NCI-H748 (cell line): ENCODE measurements at regions not wholly inside any gene's neighbourhood (a gene's known extent, or its start where the extent isn't known, plus 50 kb on each side); places are given as distances from the start of the nearest gene placed in this dataset.
"Not testable (repeated sequence)": the region's sequence is repeated elsewhere in the genome, so short reads cannot be mapped to it uniquely, and the experiment has no call there.

Experiments
- DNase-seq: peaks from one replicate; lab custom pipeline; 2025; ENCODE audit not compliant: unreplicated experiment; lab: John Stamatoyannopoulos, UW

DNA sequence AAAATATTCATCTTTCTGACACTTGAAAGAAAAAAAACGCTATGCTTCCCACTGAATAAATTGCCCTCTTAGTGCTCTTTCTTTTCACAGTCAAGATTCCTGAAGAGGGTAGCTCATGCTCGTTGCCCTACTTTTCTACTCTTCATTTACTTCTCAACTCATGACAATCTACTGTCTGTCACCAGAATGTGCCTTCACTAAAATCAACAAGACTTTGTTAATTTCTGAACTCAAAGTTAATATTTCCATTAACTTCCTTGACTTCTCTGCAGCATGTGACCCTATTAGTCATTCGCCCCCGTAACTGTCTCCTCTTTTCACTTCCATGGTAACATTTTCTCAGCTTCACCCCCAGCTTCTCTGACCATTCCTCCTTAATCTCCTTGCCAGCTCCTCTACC is 98.9 kb upstream of the MAPRE2 start:
- no peak for DNase-seq

DNA sequence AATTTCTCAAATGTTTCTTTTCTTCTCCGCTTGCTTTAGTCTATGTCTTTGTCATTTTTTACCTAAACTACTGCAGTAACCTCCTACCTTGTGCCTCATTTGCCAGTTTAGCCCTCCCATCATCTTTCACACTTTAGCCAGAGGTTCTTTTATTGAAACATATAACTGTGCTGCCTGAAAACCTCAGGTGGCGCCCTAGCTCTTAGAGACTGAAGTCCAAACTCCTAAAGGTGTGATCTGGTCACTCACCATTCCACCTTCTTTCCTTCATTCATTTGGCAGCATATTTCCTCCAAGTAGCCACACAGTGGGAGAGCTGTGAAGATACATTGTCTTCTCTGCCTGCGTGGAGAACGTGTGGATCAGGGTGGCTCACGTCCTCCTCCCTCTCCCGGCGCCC is 98.2 kb upstream of the MAPRE2 start:
- peak; percentile 34 for DNase-seq

DNA sequence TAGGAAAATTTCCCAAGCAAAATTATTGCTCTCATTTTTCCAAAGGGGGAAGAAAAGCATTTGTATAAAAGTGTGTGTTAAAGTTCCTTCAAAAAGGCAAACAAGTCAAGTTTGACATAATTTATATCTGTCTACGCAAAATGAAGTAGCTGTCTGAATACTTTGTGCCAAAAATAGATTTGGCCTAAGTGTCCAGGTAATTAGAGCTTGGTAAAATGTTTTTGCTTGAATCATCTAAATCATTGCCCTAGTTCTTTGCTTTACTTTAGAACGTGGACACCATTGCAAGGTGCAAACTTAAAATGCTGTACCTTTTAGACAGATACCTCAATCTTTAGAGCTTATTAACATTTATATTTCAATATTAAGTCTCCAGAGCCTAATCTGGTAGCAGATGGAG is 97.6 kb upstream of the MAPRE2 start:
- no peak for DNase-seq

DNA sequence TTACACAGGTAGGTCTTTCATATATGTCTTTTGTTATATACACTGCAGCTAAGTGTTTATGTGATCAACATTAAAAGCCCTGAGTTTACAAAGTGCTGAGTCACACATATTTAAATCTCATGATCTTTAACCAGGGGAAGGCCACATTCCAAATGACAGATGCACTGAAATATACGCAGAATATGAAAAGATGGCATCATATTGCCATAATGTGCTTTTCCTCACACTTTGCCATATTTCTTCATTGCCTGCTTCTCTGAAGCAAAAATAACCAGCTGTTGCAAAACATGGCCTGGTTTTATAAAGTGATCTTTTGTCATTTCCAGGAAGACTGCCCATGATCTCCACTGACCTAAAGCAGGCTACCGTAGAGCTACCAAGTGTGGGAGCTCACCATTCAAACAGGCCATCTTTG is 93.5 kb upstream of the MAPRE2 start:
- DNase-seq: peak; percentile 65

DNA sequence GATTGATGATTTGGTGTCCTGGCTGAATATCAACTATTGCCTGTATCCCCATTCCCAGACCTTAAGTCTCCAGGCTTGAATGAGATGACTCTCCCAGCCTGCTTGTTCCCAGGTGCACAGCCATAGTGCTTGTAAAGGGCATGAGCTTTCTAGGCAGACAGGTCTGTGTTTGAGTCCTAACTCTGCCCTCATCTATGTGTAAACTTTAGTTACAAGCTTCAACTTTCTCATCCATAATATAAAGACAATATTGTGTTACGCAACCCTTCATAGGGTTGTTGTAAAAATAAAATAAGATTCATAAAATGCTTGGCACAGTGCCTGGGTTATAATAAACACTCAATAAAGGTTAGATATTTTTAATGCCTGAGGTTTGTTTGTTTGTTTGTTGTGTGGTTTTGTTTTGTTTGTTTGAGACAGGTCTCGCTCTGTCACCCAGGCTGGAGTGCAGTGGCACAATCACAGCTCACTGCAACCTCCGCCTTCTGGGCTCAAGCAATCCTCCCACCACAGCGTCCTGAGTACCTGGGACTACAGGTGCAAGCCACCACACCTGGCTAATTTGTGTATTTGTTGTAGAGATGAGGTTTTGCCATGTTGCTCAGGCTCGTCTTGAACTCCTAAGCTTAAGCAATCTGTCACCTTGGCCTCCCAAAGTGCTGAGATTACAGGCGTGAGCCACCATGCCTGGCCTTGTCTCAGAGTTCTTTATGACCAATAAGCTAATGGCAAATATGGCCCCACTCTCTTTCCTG is 89.4 kb upstream of the MAPRE2 start:
- DNase-seq: no peak

DNA sequence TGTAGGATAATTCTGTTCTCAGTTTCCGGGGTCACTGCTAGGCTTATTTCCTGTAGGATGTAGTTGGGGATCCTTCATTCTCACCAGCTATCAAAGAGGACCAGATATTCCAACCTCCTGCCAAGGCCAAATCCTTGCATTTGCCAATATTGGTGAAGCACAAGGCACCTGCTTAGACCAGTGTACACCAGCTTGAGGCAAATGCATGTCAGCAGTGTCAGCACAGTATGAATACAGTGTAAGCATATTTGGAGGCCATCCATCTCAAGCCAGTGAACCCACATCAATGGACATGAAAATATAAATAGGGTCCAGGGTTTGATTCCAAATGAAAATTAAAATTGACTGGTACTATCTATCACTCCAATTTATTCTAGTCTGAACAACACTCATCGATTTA is 88.0 kb upstream of the MAPRE2 start:
- DNase-seq: no peak

DNA sequence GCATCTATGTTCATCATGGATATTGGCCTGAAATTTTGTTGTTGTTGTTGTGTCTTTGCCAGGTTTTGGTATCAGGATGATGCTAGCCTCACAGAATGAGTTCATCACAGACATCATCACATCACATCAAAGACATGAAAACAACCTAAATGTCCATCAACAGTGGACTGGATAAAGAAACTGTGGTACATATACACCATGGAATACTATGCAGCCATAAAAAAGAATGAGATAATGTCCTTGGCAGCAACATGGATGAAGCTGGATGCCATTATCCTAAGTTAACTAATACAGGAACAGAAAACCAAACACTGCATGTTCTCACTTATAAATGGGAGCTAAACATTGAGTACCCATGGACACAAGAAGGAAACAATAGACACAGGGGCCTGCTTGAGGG is 85.7 kb upstream of the MAPRE2 start:
- not testable (repeated sequence) for DNase-seq

DNA sequence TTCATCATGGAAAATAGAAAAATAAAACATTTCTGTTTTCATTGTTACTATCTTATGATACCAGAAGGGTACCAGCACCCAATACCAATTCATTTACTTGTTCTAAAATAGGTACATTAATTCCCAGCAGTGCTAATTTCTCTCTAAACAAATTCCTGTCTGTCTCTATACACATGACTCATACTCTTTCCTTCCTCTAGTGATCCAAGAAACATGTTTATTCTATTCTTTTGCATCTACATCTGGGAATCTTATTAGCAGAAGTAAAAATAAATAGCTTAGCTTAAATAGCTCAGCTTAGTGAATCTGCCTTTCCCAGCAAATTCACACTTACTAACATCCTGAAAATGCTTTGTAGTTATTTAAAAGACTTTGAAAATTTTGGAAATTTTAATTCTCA is 84.5 kb upstream of the MAPRE2 start:
- no peak for DNase-seq

DNA sequence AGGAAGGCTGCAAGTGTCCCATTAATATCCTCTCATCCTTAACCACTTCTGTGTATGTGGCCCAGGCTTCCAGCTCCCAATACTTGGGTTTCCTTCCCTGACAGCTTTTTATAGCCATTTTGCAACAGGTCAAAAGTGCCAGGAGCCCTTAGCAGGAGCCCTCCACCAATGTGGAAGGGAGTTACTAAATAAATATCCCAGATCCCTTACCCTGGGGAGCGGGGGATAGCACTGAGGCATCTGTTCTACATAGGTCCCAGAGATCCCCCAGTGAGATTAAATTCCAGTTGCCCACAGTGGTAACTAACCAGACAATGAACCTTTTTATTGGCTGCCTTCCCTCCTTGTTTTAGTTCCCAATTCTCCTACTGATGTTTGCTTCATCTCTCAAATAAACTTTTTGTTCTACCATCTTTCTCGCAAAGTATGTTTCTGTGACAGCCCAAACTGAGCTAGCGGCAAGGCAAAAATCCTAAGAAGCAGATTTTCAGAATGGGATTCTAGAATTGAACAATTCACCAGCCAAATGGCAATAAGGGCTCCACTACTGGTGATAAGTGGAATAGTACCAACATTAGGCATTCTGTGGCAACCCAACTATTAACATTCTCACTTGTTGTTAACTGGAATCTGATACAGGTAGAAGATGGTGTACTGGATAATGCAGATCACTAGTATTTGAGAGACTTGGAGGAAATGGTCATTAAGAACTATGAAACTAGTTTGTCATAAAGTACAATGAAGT is 83.9 kb upstream of the MAPRE2 start:
- DNase-seq: no peak

DNA sequence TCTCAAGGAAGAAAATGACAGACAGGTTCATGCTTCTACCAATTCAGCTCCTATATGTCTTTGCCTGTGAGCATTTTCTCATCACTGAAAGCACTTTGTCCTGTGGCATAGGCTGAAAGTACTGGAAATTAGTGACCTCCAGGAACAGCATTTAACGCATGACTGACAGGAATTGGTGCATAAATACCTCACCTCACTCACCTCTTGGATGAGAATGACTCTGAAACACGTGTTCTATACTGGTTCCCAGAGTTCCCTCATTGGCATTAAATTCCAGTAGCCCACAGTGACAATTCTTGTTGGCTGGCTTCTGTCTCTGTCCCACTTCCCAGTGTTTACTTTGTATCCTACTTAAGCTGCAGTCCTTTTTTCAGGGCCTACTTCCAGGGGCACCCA is 83.4 kb upstream of the MAPRE2 start:
- DNase-seq: no peak

DNA sequence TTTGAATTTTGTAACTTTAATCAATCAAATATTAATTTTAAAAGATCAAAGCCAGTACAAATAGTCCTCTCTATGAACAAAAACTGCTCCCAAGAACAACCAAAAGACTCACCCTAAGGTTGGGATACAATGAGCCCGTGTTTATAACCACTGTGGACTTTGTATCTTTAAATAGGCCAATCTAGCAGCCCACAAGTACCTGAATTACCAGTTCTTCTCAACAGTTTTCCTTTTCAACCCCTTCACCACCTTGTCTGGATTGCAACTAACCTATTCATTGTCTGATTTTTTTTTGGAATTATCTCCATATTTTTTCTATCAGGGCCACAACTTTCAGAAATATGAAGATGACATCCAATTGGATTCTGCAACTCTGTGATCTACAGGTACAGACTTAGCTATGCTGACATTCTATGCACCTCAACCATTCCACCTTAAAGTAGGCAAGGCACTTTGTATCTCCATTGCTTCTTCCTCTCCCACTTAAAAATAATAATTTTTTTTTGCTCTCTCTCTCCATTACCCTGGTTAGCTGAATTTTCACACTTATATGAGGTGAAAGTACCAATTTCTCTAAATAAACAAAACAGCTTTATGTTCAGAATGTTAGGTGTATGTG is 81.9 kb upstream of the MAPRE2 start:
- DNase-seq: no peak

DNA sequence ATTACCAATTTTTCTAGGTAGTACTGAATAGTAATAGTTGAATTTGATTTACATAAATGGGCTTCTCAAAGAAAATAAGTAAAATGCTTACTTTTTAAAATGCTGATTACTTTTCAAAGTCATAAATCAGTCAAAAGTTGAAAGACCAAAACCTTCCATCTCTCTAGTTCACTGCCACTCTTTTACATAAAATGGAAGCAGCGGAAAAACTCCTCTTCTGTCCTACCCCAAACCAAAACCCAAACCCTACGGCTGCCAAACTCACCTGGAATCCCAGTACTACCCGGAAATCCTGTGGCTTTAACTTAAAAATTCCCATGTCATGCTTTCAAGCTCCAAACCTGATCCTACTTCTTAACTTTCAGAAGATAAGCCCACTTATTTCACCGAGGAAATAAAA is 81.2 kb upstream of the MAPRE2 start:
- DNase-seq: no peak

DNA sequence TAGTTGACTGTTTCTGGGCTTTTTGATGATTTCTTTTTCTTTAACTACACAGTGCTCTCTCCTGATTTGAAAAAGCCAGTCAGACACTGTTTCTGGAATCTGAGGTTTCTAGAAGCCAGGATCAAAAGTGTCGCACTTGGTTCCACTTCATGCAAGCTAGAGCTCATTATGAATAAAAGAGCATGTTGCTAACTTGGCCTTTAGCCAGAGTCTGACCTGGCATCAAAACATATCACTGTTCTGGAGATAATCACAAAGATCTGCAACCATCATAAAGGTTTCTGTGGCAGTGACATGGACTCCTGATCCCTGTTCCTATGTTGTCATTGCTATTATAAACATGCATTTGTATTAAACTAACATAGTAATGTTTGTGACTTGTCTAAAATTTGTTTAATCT is 76.1 kb upstream of the MAPRE2 start:
- DNase-seq: peak; percentile 45

DNA sequence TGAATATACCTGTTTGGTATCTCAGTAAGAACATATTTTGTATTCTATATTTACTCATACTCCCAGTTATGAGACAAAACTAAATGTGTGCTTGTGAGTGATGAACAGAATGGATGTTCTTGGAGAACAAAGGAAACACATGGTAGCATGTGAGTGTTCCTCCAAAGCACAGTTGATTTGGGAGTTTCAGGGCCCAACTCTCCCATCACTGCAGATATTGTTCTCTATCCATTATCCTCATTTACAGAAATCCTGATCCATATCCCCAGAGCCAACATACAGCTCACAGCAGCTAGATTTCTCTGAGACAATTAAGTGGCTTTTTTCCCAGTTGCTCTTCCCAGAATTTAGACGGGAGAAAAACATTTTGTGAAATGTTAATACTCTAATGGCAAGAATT is 75.6 kb upstream of the MAPRE2 start:
- no peak for DNase-seq

DNA sequence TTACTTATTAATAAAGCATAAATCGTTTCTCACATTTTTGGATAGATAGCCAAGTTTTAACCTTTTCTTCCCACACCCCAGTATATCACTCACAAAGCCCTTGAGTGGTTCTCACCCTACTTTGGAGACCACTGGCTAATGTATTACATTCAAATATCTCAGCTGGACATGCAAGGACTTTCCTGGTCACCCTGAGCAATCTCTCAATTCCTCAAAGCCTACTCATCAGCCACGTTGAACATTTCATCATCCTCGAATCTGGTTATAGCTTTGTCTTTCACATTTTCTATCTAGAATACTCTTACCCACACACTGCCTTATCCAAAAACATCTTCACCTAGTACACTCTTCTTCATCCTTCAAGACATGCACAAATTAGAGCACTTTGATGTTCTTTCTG is 71.1 kb upstream of the MAPRE2 start:
- no peak for DNase-seq

DNA sequence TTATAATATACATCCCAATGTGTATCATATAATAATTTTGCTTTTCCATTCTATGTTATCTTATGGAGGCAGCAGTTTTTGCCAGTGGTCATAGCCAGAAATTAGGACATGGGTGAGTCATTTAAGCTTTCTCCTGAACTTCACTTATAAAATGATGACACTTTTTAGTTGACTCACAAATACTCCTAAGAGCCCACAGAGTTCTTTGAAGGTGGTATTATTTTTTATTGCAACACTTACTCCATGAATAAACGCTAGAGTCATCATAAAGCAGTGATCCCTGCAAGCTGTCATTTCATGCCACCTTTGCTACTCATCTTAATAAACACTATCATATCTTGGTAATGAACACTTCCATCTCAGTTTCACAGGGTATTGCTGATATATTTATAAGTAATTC is 69.9 kb upstream of the MAPRE2 start:
- no peak for DNase-seq

DNA sequence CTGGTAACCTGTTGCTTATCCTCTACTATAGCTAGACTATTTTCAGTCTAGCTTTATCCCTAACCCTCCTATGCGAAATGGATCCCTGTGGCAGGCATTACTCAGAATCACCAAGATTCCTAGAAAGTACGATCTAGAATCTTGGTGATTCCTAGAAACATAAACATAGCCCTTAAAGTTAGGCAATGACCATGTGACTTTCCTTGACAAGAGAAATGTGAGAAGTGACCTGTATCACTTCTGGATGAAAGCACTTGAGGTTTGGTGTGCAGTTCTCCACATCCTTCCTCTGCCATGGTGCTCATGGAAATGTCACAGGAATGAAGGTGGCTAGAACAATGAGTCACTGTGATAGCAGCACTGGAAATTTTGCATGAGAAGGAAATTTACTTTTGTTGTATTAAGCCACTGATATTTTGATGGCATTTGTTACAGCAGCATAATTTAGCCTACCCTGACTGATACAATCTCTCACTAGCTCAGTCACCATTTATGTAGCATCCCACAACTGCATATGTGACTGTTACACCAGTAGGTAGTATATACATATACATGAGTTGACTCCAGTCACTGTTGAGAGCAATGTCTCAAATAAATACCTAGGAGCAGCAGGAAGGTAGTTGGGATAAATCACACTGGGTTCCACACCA is 68.3 kb upstream of the MAPRE2 start:
- no peak for DNase-seq

DNA sequence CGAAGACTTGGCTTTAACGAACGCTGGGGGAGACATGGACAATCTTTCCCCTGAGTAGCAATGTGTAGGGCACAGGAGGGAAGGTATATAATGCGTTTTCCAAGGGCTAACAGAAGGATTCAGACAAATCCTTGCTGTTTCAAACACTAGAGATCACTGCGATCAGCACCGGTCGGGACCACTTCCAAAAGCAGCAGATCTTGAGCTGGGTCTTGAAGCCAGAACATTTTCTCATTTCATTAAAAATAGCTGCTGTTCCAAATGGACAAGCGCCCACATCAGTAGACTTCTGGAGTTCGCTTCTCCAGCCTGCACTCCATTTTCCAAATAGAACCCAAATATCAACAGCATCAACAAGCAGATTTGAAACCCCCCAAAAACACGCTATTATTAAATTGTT is 65.1 kb upstream of the MAPRE2 start:
- no peak for DNase-seq

DNA sequence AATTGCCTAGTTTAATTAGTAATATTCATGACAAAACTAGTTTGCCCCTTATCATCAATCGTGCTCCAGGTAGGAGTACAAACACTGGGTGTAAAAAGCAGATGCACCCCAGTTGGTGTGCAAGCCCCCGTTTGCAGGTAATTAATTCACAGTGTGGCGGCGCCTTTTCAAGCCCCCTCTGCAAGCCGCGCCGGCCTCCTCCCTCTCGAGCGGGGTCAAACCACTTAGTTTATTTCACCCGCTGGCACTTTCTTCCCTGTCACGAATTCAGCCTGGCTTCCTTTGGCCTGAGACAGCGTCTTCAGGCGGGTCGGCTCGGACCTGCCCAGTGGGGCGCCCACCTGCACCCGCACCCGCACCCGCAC is 64.7 kb upstream of the MAPRE2 start:
- peak; percentile 77 for DNase-seq

DNA sequence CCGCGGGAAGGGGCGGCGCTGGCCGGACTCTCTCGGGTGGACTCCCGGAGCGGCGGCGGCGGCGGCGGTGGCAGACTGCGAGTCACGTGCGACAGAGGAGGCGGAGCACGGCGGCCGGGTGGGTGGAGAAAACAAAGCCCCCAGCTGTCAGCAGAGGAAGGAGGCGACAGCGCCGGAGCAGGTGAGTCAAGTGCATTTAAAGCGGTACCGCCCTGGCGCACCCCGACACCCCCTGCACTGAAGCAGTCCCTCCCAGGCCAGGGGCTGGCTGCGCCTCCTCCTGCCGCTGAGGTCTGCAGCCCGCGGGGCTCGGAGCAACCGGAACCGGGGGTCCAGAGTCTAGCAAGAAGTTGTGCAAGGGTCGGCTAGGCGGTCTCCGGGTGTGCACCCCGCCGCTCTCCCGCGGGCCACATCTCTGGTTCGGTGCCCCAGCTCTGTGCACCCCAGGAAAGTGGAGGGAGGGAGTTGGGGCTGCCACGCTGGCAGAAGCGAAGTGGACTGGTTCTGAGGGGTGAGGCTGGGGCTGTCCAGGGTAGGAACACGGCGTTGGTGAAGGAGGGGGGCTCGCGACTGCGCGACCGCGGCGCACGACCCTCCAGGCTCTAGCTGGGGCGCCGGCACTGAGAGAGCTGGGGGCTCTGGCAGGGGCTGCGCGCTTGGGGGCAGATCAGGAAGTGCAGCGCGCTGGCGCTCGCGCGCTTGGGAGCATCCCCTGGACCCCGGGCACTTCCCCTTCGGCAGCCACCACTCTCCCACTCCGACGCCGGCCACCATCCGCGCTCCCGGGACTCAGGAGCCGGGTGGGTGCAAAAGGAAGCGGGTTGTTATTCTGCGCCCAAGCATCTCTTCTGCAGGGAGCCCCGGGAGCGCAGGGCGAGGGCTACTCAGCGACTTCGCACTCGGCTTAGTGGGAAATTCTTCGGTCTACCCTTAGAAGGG is 64.0 kb upstream of the MAPRE2 start:
- peak; percentile 90 for DNase-seq
